Omental fat pad (tissue), 3 donors: ENCODE measurements at regions not wholly inside any gene's neighbourhood (a gene's known extent, or its start where the extent isn't known, plus 50 kb on each side); places are given as distances from the start of the nearest gene placed in this dataset.

Experiments used
- ATAC-seq: fragments of 150-250 bp; one replicate; pipeline ENCODE4 v1.9.1; 2016; ENCODE audit warnings: mild to moderate bottlenecking, moderate library complexity; ENCODE audit not compliant: low FRiP score
- DNase-seq: peaks from one replicate; pipeline ENCODE4 v3.0.0-alpha.2; 2019; ENCODE audit warnings: low spot score
- TF ChIP-seq, protein P1 (sequence below), 3 donors: fragments of 450-650 bp; IDR thresholded peaks; one replicate each; pipeline ENCODE4 v1.5.1; 2016 to 2017; ENCODE audit warnings: antibody characterized with exemption in 3 of 3, mild to moderate bottlenecking in 3 of 3, moderate library complexity in 2 of 3

DNA sequence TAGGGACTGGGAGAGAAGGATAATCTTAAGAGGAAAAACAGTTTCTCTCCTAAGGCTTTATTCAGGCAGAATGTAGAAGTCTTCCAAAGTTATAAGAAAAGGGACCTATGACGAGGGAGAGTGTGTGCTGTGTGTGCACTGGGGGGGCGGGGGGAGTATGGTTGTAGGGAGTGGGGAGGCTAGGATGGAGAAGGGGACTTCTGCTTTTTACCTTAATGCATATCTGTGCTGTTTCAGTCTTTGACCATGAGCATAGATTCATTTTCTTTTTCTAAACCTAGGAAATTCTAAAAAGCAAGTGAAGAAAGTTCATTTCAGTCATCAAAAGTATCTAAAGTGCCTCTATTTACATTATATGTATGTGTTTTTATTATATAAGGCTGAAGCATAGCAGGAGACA is 52.6 kb upstream of the RASA2 start:
- DNase-seq (no peak), ATAC-seq (no peak)
- TF ChIP-seq, protein P1, sequence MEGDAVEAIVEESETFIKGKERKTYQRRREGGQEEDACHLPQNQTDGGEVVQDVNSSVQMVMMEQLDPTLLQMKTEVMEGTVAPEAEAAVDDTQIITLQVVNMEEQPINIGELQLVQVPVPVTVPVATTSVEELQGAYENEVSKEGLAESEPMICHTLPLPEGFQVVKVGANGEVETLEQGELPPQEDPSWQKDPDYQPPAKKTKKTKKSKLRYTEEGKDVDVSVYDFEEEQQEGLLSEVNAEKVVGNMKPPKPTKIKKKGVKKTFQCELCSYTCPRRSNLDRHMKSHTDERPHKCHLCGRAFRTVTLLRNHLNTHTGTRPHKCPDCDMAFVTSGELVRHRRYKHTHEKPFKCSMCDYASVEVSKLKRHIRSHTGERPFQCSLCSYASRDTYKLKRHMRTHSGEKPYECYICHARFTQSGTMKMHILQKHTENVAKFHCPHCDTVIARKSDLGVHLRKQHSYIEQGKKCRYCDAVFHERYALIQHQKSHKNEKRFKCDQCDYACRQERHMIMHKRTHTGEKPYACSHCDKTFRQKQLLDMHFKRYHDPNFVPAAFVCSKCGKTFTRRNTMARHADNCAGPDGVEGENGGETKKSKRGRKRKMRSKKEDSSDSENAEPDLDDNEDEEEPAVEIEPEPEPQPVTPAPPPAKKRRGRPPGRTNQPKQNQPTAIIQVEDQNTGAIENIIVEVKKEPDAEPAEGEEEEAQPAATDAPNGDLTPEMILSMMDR (IDR thresholded peaks at IDR 0.05), result no peak

DNA sequence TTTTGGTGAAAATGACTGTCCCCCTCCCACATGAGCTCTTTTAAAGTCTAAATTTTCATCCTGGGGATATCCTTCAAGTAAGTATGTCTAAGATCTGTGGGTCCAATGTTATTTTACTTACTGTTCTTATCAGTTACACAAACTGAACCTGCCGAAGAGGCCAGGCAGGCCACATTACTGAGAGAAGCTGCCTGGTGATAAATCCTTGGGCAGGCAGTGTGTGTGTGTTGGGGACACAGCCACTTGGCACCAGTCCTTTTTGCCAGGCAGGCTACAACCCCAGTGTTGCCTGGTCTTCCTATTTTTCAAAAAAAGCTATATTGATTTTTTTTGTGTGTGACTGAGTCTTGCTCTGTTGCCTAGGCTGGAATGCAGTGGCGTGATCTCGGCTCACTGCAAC is 50.6 kb upstream of the RASA2 start:
- DNase-seq (no peak), ATAC-seq (no peak)
- TF ChIP-seq, protein P1 (IDR thresholded peaks at IDR 0.05), result no peak
